ENCODE measurements at regions not wholly inside any gene's neighbourhood (a gene's known extent, or its start where the extent isn't known, plus 50 kb on each side); places are given as distances from the start of the nearest gene placed in this dataset.

DNA sequence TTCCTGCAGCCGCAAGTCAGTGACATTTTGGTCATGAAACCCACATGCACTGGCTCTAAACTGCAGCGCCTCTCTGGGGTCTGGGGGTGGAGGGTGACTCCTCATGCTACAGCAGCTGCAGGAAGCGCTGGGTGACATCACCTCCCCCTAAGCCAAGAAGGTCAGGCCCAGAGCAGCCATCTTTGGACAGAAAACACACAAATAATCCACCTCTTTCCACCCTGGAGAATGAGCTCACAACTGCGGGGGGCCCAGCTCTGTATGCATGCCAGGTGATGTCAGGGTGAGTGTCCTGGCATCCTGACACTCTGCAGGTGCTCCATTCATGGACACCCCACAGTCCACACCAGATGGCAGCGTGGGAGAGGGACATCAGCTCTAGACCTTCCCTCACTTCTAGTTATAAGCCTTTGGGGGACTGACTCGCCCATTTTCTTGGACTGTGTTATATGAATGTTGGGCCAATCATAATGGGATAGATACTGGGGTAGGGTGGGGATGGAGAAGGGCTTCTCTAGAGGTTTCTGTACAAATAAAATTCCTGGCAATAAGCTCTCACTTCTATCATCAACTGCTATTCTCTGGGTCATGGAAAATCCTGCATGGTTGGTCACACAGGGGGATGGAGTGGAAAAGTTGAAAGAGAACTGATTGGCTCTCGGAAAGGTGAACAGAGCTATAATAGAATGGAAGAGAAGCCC, 70.7 kb upstream of the THBS1 start:
- no peak overlapping the region for H3K27ac ChIP-seq
- no peaks in the 10 kb centered on the region for H3K27me3 ChIP-seq
- H3K9me3 ChIP-seq = peaks cover 0 to 3% (median 0%) of the 10 kb centered on the region in 3 donors
- TF ChIP-seq, protein P1, sequence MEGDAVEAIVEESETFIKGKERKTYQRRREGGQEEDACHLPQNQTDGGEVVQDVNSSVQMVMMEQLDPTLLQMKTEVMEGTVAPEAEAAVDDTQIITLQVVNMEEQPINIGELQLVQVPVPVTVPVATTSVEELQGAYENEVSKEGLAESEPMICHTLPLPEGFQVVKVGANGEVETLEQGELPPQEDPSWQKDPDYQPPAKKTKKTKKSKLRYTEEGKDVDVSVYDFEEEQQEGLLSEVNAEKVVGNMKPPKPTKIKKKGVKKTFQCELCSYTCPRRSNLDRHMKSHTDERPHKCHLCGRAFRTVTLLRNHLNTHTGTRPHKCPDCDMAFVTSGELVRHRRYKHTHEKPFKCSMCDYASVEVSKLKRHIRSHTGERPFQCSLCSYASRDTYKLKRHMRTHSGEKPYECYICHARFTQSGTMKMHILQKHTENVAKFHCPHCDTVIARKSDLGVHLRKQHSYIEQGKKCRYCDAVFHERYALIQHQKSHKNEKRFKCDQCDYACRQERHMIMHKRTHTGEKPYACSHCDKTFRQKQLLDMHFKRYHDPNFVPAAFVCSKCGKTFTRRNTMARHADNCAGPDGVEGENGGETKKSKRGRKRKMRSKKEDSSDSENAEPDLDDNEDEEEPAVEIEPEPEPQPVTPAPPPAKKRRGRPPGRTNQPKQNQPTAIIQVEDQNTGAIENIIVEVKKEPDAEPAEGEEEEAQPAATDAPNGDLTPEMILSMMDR (IDR thresholded peaks at IDR 0.05) = no peak
- no peak overlapping the region for H3K4me3 ChIP-seq
- no peaks in the 10 kb centered on the region for H3K36me3 ChIP-seq
- intact Hi-C loops (cut with DNase I; ENCODE audit: low total_unique reads) = loop anchor here (10.0 kb wide), 1 partner anchor 65 kb away; no protein-coding TSS in a partner anchor
- H3K4me1 ChIP-seq = peaks cover 0 to 11% (median 10%) of the 10 kb centered on the region in 4 donors
- no peak for DNase-seq

DNA sequence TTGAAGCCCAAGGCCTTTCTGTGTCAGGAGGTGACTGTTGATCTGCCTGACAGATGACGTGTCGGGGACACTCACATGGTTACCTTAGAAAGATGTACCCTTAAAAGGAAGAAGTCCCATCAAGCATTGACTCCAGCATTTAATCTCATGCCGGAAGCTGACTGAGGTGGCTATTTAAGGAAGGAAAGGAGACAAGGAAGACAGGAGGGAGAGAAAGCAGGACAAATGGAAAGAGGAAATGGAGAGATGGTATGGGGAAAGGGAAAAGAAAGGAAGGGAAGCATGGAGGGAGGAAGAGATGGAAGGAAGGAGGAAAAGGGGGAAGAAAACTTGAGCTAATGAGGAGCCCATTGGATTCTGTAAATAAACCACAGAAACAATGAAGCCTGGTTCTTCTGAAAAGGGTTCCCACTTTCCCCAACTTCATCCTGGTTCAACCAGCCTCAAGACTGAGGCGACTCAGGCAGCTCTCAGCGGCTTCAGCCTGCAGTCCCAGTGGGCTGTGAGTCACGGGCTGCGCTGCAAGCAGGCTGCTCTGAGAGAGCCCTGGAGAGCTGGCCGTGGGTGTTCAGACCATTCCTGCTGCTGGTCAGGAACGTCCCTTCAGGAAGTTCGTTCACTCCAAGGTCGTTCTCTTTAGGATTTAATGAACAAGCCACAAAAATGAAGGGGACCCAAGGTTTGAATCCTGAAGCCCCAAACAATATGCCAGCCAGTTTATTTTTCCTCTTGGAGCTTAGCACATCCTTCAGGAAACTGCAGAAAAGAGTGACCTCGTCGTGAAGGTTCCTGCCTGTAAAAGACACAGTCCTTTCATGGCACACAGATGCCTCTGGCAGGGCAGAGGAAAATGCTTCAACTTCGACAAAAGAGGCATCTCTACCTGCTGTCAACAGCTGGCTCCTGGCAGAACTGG, 69.6 kb upstream of the THBS1 start:
- Histone ChIP-seq H3K4me3 (no peak overlapping the region), H3K4me1 (peaks cover 0 to 11% (median 10%) of the 10 kb centered on the region in 4 donors), H3K9me3 (peaks cover 0 to 3% (median 0%) of the 10 kb centered on the region in 3 donors), H3K36me3 (no peaks in the 10 kb centered on the region), H3K27ac (peak overlapping the region in 1 of 2 donors; percentile 48), H3K27me3 (no peaks in the 10 kb centered on the region)
- TF ChIP-seq, protein P1 (IDR thresholded peaks at IDR 0.05) = no peak
- intact Hi-C loops (cut with DNase I; ENCODE audit: low total_unique reads) = loop anchor here (10.0 kb wide), 1 partner anchor 64 kb away; no protein-coding TSS in a partner anchor
- peak; percentile 58 to 85 for DNase-seq

DNA sequence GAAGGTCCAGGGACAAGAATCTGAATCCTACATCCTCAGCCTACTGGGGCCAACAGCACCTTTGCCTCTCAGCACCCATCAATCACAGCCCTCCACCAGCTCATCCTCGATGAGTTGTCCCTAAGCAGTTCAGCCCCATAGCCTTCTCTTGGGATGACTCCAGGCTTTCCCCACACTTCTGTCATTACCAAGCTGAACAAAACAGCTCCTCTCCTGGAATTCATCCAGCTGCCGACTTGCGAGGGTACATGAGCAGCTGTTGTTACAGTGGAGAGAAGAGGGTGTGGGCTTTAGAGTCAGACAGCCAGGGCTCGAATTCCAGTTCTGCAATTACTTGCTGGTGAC, 69.0 kb upstream of the THBS1 start:
- no peak overlapping the region for H3K4me3 ChIP-seq
- intact Hi-C loops (cut with DNase I; ENCODE audit: low total_unique reads) = loop anchor here (10.0 kb wide), 1 partner anchor 63 kb away; no protein-coding TSS in a partner anchor
- DNase-seq = no peak
- peaks cover 0 to 3% (median 0%) of the 10 kb centered on the region in 3 donors for H3K9me3 ChIP-seq
- TF ChIP-seq, protein P1 (IDR thresholded peaks at IDR 0.05) = no peak
- no peak overlapping the region for H3K27ac ChIP-seq
- H3K4me1 ChIP-seq = peaks cover 0 to 11% (median 10%) of the 10 kb centered on the region in 4 donors
- no peaks in the 10 kb centered on the region for H3K27me3 ChIP-seq
- H3K36me3 ChIP-seq = no peaks in the 10 kb centered on the region

DNA sequence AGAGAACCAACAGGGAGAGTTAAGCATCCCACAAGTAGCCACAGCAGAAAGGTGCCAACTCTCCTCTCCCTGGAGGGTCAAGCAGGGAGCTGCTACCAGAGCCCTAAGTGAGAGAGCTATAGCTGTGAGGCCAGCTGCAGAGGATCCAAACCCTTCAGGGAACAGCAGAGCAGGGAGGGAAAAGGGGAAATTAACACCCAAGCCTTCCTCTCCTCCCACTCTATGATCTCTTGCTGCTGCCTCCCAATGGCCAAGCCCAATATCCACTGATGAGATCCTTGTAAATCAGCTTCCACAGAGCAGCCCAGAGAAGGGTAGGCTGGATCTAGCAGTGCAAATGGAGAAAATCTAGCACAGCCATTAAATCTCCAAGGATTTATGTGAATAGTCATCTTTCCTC, 68.2 kb upstream of the THBS1 start:
- Histone ChIP-seq H3K36me3 (no peaks in the 10 kb centered on the region), H3K9me3 (peaks cover 0 to 3% (median 0%) of the 10 kb centered on the region in 3 donors), H3K4me1 (peaks cover 0 to 11% (median 10%) of the 10 kb centered on the region in 4 donors), H3K27ac (no peak overlapping the region), H3K27me3 (no peaks in the 10 kb centered on the region), H3K4me3 (no peak overlapping the region)
- intact Hi-C loops (cut with DNase I; ENCODE audit: low total_unique reads) = loop anchor here (10.0 kb wide), 1 partner anchor 62 kb away; no protein-coding TSS in a partner anchor
- DNase-seq = no peak
- TF ChIP-seq, protein P1 (IDR thresholded peaks at IDR 0.05) = no peak

DNA sequence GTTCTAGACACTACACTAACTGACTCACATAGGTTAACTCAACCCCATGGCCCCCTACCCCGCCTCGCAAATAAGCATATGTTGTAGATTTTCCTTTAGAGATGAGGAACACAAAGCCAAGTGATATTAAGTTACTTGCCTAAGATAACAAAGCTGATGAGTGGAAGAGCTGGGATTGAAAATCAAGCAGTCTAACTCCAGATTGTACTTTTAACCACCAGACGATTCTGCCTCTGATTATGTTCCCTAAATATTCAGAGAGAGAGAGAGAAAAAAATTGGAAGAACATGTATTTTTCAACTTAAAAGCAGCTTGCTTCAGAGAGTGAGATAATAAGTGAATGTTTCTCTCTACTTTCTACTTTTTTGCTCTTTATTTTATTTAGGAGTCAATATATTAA, 66.9 kb upstream of the THBS1 start:
- peaks cover 0 to 3% (median 0%) of the 10 kb centered on the region in 3 donors for H3K9me3 ChIP-seq
- TF ChIP-seq, protein P1 (IDR thresholded peaks at IDR 0.05) = no peak
- no peak overlapping the region for H3K27ac ChIP-seq
- no peaks in the 10 kb centered on the region for H3K36me3 ChIP-seq
- no peak overlapping the region for H3K4me3 ChIP-seq
- intact Hi-C loops (cut with DNase I; ENCODE audit: low total_unique reads) = loop anchor here (10.0 kb wide), 1 partner anchor 61 kb away; no protein-coding TSS in a partner anchor
- peaks cover 0 to 11% (median 10%) of the 10 kb centered on the region in 4 donors for H3K4me1 ChIP-seq
- no peaks in the 10 kb centered on the region for H3K27me3 ChIP-seq
- DNase-seq = no peak
